ENCODE measurements at regions not wholly inside any gene's neighbourhood (a gene's known extent, or its start where the extent isn't known, plus 50 kb on each side); places are given as distances from the start of the nearest gene placed in this dataset.

GRCh38 chr3:59698091-59698490, 648.3 kb upstream of the CFAP20DC start:
- no peak for FAIRE-seq

GRCh38 chr3:59696783-59697182, 647.0 kb upstream of the CFAP20DC start:
- FAIRE-seq: no peak

- no peak for FAIRE-seq
Observed at GRCh38 chr3:59695860-59696259, 646.0 kb upstream of the CFAP20DC start.

DNA sequence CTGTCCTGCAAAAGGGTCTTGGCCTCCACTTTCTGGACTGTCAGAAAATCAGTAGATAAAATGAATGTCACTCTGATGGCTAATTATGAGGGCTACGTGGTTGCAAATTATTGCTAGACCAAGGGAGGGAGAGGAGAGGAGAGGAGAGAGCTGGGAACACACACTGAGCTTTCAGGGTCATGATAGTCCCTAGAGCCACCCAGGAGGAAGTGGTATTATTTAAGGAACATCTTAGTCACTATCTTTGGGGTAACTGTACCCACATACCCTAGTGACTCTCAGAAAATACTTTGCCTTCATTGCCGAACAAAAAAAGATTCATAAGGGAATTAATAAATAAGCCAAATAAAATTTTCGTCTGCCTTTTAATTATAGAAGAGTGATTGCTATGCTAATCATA, 642.3 kb upstream of the CFAP20DC start:
- FAIRE-seq: no peak

GRCh38 chr3:59690886-59691285, 641.1 kb upstream of the CFAP20DC start:
- no peak for FAIRE-seq

- FAIRE-seq: no peak
Observed at GRCh38 chr3:59688636-59689035, 638.8 kb upstream of the CFAP20DC start.

GRCh38 chr3:59685432-59685831, 635.6 kb upstream of the CFAP20DC start:
- no peak for FAIRE-seq

DNA sequence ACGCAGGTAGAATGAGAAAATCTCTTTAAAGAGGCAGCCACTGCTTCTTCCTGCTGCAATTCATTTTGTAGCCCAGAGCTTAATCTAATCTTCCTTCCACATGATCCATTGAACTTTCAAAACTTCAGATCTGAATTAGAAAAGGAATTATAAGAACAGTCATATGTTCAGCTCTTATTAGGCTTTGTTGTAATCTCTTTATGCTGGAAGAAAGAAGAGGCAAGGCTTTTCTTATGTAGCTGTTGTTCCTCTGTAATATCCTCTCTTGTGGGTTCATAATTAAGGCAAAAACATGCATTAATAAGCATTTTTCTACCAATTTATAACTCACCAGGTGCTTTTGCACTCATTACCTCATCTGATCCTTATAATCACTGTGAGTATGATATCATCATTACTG, 634.9 kb upstream of the CFAP20DC start:
- FAIRE-seq: no peak

GRCh38 chr3:59680919-59681318, 631.1 kb upstream of the CFAP20DC start:
- no peak for FAIRE-seq

DNA sequence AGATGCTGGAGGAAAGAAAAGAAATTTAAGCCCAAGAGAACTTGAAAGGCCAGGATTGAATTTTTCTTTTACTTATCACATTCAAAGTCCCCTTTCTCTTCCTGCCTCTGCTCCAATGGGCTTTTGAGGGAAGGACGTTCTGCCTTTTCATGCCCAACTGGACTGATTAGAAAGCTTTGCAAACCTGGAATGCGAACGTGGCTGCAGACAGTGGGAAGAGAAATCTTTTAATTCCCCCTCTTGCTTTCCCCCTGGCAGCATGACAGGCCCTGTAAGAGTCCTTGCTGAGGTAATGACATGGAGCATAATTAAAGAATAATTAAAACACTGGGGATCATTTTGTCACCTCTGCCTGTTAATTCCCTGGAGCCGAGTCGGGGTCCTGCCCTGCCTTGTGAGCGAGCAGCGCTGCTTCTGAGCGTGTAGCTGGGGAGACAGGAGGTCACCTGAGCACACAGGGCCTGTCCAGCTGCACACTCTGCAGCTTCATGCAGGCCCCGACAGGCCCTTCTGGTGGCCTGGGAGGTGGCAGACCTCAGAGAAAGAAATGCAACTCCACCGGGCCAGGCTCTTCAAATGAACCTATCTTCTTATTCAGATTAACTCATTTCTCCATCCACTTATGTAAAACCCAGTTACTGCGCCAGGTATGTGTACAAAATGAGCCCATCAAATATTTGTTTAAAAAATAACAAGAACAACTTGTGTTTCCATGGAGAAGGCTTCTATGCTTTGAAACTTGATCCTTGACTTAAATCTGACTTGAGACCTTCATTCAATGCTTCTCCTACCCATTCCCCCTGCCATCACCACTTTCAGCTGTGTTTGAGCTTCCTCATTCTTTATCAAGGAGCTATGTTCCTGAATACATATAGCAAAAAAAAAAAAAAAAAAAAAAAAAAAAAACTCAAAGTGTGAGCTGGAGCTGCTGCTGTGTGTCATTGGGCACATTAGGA, 628.2 kb upstream of the CFAP20DC start:
- FAIRE-seq: no peak

- FAIRE-seq: no peak
Observed at GRCh38 chr3:59675495-59675894, 625.7 kb upstream of the CFAP20DC start.

- FAIRE-seq: no peak
Observed at GRCh38 chr3:59663076-59663850, 613.4 kb upstream of the CFAP20DC start.

DNA sequence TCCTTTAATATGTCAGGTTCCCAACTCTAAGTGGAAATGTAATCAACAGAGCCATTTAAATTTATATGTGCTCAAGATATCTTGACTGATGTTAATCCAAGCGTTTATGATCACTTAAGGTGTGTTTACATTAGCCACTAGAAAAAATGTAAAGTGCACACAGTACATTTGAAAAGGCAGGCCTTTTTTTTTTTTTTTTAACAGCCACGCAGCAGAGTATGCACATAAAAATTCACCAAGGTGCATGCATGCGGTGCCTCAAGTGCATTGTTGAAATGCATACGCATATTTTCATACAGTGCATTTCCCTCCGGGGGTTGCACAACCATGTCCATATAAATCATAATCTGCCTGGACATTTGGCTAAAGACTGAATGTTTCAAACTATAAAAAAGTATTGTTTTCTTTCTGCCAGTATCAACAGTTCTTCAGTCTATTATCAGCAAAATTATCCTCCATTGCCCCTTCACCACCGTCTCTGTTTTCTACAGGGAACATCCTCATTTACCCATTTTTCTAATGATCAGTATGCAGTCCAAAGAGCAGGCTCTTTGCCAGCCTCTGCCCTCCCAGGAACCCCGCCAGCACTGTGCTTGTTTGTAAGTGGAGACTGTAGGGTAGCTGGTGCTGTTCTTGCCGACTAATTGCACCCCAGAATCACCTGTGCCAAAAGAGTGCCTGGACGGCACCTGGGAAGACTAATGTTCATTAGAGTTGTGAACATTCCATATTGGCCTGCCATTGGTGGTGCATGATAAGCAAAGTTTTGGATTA, 611.2 kb upstream of the CFAP20DC start:
- FAIRE-seq: peak; percentile 73

DNA sequence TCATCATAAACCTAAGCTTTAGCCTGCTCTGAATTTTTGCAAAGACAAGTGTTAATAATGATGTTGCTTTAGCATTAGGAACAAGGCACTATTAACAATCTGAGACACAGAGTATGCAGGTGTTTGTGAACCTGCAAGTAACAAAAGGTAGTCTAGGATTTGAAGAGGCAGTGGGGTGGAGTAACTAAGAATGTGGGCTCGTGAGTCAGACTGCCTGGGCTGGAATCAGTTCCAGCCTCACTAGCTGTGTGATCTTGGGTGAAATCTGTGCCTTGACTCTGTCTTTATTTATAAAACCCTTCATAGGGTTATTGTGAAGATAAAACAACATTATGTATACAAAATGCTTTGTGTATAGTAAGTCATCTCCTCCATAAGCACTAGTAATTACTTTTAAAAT, 610.6 kb upstream of the CFAP20DC start:
- no peak for FAIRE-seq

DNA sequence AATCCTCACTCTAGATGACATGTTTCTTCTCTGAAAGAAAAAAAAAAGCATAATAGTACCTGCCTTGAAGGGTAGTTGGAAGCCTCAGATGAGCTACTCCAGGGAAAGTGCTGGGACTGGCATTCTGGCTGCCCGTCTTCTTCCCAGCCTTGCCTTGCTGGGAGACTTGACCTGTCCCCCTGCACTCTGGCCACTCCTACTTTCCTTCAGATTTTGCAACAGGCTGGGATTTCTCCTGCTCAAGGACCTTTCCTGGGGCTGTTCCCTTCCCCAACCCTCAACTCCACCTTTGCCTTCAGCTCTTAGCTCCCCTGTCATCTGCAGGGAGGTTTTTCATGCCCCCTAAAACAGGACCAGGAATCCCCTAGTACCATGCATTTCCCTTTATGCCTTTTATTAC, 609.9 kb upstream of the CFAP20DC start:
- FAIRE-seq: no peak

DNA sequence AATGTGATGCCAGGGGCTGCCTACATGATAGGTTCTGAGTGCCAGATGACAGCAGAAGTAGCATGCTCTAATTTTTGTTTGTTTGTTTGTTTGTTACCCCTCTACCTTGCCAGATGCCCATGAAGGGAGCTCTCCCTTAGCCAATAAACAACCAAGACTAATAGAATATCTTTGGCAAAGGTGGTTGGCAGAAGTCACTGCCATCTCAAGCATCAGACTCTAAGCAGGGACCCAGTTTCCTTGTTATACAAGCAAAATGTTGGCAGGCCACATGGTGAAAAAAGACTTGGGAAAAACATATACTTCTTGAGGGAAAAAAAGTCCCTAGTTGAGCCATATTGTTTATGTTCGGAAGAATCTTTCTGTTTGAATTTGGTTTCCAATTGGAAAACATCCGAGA, 609.0 kb upstream of the CFAP20DC start:
- FAIRE-seq: no peak

DNA sequence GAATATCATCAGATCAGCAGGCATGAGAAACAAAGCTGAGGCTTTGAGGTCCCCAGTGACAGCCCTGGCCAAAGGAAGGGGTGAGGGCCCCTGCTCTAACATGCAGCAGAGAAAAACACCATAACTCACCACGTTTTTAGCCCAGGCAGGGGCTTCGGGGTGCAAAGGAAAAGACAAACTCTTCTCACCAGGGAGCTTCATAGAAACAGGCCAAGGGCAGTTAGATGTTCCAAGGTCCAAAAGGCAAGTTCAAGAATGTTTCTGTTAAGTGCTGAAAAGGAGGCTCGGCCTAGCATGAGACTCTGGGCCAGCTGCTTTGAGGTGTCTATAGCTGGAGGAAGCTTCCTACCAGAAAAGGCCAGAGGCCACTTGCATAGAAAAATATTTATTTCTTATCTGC, 608.4 kb upstream of the CFAP20DC start:
- no peak for FAIRE-seq

DNA sequence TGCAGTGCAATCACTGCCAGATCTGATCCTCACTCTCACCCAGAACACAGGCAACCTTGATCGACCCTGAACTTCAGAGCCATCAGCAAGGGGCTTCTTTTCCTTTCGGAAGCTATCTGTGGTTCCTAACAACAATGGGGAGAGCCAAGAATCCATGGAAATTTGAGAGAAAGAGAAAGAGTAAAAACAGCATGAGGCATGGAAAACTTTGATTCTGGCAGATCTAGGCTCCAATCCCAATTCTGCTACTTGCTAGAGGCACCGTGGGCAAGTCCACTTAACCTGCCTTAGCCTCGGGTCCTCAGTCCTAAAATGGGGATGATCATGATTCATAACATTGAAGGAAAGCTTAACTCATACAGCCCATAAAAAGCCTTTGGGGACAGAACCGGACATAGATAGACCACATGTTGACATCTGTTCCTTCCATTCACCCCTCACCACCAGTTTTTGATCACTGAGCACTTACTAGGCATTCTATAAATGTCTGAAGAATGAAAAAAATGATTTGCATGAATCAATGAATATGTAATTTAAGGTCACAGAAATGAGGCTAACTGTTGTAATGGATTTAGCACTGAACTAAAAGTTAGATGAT, 605.7 kb upstream of the CFAP20DC start:
- no peak for FAIRE-seq

DNA sequence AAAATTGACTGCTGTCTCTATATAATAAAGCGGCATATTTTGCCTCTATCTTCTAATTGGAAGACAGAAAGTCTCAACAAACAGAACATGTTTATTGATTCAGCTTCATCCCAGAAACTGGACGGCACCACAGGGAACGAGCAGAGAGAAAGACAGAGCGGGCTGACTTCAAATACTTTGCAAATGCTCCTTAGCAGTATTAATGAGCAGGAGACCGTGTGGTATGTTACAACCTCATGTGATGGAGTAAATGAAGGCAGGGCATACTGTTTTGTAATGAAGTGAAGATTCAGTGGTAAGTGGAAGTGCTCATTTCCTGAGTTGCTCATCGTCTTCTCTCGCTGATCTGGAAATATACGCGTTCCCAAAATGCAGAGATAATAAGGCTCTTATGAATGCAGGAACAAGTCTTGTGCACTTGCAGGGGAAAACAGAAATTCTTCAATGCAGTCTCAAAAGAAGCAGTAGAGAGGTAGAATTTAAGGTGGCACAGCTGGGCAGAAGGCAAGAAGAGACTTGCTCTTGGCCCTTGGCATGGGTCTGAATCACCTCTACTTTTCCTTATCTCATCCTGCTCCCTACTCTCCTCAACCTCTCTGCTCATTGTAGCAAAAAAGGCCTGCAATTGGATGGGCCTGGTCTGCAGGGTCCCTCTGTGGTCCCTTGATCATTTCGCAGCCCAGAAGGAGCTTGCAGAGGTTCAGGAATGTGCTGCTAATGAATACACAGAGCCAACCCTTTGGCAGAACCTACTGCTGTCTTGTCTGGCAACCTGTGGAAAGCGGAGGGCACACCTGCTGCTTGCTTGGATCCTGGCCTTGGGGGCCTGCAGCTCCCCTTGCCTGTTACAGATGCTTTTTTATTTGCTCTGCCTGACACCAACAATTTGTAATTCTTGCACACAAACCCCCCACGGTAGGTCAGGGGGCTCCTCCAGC, 604.9 kb upstream of the CFAP20DC start:
- no peak for FAIRE-seq

DNA sequence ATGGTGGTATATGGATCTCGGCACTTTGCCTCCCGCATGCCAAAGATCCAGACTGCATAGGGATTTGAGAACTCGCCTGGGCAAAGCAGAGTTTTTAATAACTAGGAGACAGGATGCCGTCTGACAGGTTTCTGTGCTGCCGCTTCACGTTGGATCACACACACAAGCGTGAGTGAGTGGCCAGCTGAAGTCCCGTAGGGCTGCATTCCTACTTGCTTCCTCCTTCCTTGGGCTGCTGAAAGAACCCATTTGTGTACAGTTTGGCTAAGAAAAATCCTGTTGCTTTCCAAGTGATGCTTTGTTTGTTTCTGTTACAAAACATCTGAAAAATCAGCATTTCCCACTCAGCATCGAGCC, 604.3 kb upstream of the CFAP20DC start:
- no peak for FAIRE-seq

DNA sequence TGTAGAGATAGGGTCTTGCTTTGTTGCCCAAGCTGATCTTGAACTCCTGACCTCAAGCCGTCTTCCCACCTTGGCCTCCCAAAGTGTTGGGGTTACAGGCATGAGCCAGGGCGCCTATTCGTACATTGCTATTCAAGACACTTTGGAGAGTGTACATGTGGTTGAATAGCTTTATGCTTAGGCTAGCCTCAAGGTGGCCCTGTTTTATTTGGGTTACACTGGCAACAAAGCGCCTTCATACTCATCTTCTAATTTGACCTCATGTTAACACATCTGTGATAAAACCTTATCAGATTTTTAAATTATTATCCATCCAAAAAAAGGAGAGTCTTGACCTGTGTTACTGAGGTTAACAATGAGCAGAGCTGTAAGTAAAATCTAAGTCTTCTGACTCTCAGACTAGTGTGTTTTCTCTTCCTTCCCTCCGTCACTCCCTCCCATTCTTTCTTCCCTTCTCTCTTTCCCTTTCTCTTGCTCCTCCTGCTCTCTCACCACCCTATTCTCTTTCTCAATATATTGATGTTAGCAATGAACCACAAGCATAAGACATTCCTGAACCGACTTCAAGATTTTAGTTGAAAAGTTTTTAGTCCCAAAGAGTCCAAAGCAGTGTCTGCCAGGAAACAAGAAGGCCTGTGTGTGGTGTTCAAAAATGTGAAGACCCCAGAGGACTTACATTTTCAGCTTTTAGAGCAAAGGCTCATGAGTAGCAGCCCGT, 603.7 kb upstream of the CFAP20DC start:
- no peak for FAIRE-seq

Data from colon (tissue), 2 donors.